H1 (cell line): ENCODE measurements at regions not wholly inside any gene's neighbourhood (a gene's known extent, or its start where the extent isn't known, plus 50 kb on each side); places are given as distances from the start of the nearest gene placed in this dataset.

Experiments used
- CTCF ChIA-PET: fragments of 300-600 bp; sonication (Branson Sonifier 250); formaldehyde crosslinking; loops from one replicate; lab custom pipeline; 2021; ENCODE audit not compliant: partially characterized antibody; lab: Charles Lee
- POLR2A ChIA-PET: fragments of 300-600 bp; sonication (Branson Sonifier 250); formaldehyde crosslinking; loops from one replicate; lab custom pipeline; 2021; ENCODE audit warnings: inconsistent platforms; ENCODE audit not compliant: partially characterized antibody; lab: Charles Lee
- DNase-seq, 2 experiments: peaks; one replicate each; pipeline versions ENCODE4 v3.0.0 to v3.0.0-alpha.2; 2010 to 2022; ENCODE audit warnings: low spot score in 2 of 2, low read depth in 1 of 2, mixed read lengths in 1 of 2
- FAIRE-seq: peaks from 2 replicates; lab custom pipeline; 2011; peaks lifted over from hg19 to GRCh38; lab: Jason Lieb, UNC
- H2AFZ ChIP-seq: 2 replicates; pipeline ENCODE4 v1.8.1; 2012; ENCODE audit warnings: low read length, inconsistent platforms
- H2AK5ac ChIP-seq: 2 replicates; pipeline ENCODE4 v1.6.1; 2013; ENCODE audit warnings: low read depth, low read length
- H2BK120ac ChIP-seq: replicated peaks from 2 replicates; pipeline ENCODE3; 2013; ENCODE audit warnings: low read depth, low read length, inconsistent platforms
- H2BK12ac ChIP-seq: 2 replicates; pipeline ENCODE4 v1.6.1; 2013; ENCODE audit warnings: low read depth, low read length
- H2BK15ac ChIP-seq: 2 replicates; pipeline ENCODE4 v1.6.1; 2013; ENCODE audit warnings: low read length
- H2BK20ac ChIP-seq: 2 replicates; pipeline ENCODE4 v1.6.1; 2013; ENCODE audit warnings: low read length
- H2BK5ac ChIP-seq: 2 replicates; pipeline ENCODE4 v1.6.1; 2013; ENCODE audit warnings: low read depth, low read length
- H3K14ac ChIP-seq: 2 replicates; pipeline ENCODE4 v1.6.1; 2013; ENCODE audit warnings: inconsistent platforms; ENCODE audit not compliant: insufficient read length
- H3K18ac ChIP-seq: 2 replicates; pipeline ENCODE4 v1.6.1; 2013; ENCODE audit warnings: low read length; ENCODE audit errors: extremely low read depth
- H3K23ac ChIP-seq: 2 replicates; pipeline ENCODE4 v1.6.1; 2013; ENCODE audit warnings: inconsistent platforms; ENCODE audit not compliant: insufficient read length
- H3K23me2 ChIP-seq: 2 replicates; pipeline ENCODE4 v1.6.1; 2013; ENCODE audit warnings: low read depth, low read length
- H3K27ac ChIP-seq: 2 replicates; pipeline ENCODE4 v1.6.1; 2011; ENCODE audit warnings: low read depth, low read length, inconsistent platforms
- H3K27me3 ChIP-seq, 4 experiments: replicated peaks in 1 of 4; 1 replicate in 1 of 4; 2 replicates in 3 of 4; pipeline versions ENCODE4 v1.6.1 to v1.8.1; 2011 to 2013; ENCODE audit warnings: low read length in 3 of 4, mild to moderate bottlenecking in 3 of 4, inconsistent platforms in 2 of 4, mixed read lengths in 2 of 4, moderate library complexity in 1 of 4; ENCODE audit not compliant: control insufficient read depth in 3 of 4, insufficient read depth in 3 of 4; ENCODE audit errors: extremely low read depth in 1 of 4
- H3K36me3 ChIP-seq, 4 experiments: 2 replicates each; pipeline versions ENCODE4 v1.6.1 to v1.8.1; 2011 to 2013; ENCODE audit warnings: mild to moderate bottlenecking in 4 of 4, low read length in 3 of 4, moderate library complexity in 2 of 4, control low read depth in 1 of 4, inconsistent platforms in 1 of 4; ENCODE audit not compliant: insufficient read depth in 4 of 4, control insufficient read depth in 2 of 4
- H3K4ac ChIP-seq: replicated peaks from 2 replicates; pipeline ENCODE3; 2013; ENCODE audit warnings: low read length, low read depth, mixed read lengths, inconsistent platforms; ENCODE audit not compliant: insufficient read length
- H3K4me1 ChIP-seq, 4 experiments: replicated peaks in 1 of 4; 1 replicate in 1 of 4; 2 replicates in 3 of 4; pipeline versions ENCODE4 v1.6.1 to v1.8.1; 2011 to 2013; ENCODE audit warnings: low read length in 3 of 4, inconsistent platforms in 2 of 4, mixed read lengths in 1 of 4; ENCODE audit not compliant: insufficient read depth in 4 of 4, control insufficient read depth in 3 of 4
- H3K4me2 ChIP-seq, 2 experiments: 2 replicates each; pipeline versions ENCODE4 v1.6.1 to v1.8.1; 2011 to 2013; ENCODE audit warnings: low read depth in 2 of 2, low read length in 2 of 2, control low read depth in 1 of 2, inconsistent platforms in 1 of 2, mild to moderate bottlenecking in 1 of 2; ENCODE audit not compliant: insufficient read depth in 1 of 2
- H3K4me3 ChIP-seq, 4 experiments: fragments of 200-600, 300-600 bp in 1 of 4; sonication (generic), shearing (Covaris generic), sonication (Bioruptor Twin) in 1 of 4; 2 replicates each; pipeline versions ENCODE4 v1.5.1 to v1.8.1; 2011 to 2016; ENCODE audit warnings: low read length in 4 of 4, low read depth in 3 of 4, control low read depth in 2 of 4, inconsistent platforms in 2 of 4, mild to moderate bottlenecking in 2 of 4, mixed read lengths in 1 of 4, moderate library complexity in 1 of 4; ENCODE audit not compliant: insufficient read depth in 2 of 4; ENCODE audit errors: extremely low read depth in 1 of 4
- H3K56ac ChIP-seq: replicated peaks from 2 replicates; pipeline ENCODE3; 2013; ENCODE audit warnings: low read depth, mild to moderate bottlenecking, mixed read lengths, low read length, inconsistent platforms; ENCODE audit not compliant: insufficient read length
- H3K79me1 ChIP-seq: 2 replicates; pipeline ENCODE4 v1.6.1; 2013; ENCODE audit warnings: low read depth, low read length, control low read depth
- H3K79me2 ChIP-seq, 2 experiments: 2 replicates each; pipeline versions ENCODE4 v1.6.1 to v1.8.1; 2012 to 2013; ENCODE audit warnings: low read length in 2 of 2, mild to moderate bottlenecking in 2 of 2, inconsistent platforms in 1 of 2; ENCODE audit not compliant: insufficient read depth in 2 of 2, control insufficient read depth in 1 of 2
- H3K9ac ChIP-seq, 4 experiments: replicated peaks in 1 of 4; 1 replicate in 1 of 4; 2 replicates in 3 of 4; pipeline versions ENCODE4 v1.6.1 to v1.8.1; 2011 to 2013; ENCODE audit warnings: low read depth in 3 of 4, low read length in 3 of 4, control low read depth in 2 of 4, mild to moderate bottlenecking in 2 of 4, moderate library complexity in 2 of 4, inconsistent platforms in 1 of 4; ENCODE audit errors: extremely low read depth in 1 of 4
- H3K9me3 ChIP-seq, 2 experiments: 2 replicates each; pipeline versions ENCODE4 v1.6.1 to v1.8.1; 2012 to 2013; ENCODE audit warnings: mild to moderate bottlenecking in 2 of 2, moderate library complexity in 2 of 2, control low read depth in 1 of 2, inconsistent platforms in 1 of 2, low read depth in 1 of 2, low read length in 1 of 2, mixed read lengths in 1 of 2; ENCODE audit not compliant: insufficient read depth in 2 of 2
- H4K20me1 ChIP-seq, 2 experiments: replicated peaks in 1 of 2; 2 replicates each; pipeline versions ENCODE3 to v1.8.1; 2011 to 2013; ENCODE audit warnings: inconsistent platforms in 2 of 2, low read length in 2 of 2, mild to moderate bottlenecking in 1 of 2; ENCODE audit not compliant: insufficient read depth in 2 of 2, control insufficient read depth in 1 of 2
- H4K5ac ChIP-seq: 2 replicates; pipeline ENCODE4 v1.6.1; 2013; ENCODE audit warnings: low read length, low read depth, mixed read lengths, inconsistent platforms; ENCODE audit not compliant: insufficient read length
- H4K8ac ChIP-seq: 2 replicates; pipeline ENCODE4 v1.8.0; 2013; ENCODE audit warnings: mild to moderate bottlenecking, moderate library complexity, low read length, inconsistent platforms; ENCODE audit not compliant: insufficient read depth; ENCODE audit errors: extremely low read depth
- H4K91ac ChIP-seq: replicated peaks from 2 replicates; pipeline ENCODE3; 2013; ENCODE audit warnings: low read length, mixed read lengths, inconsistent platforms; ENCODE audit not compliant: insufficient read length
- ATF3 ChIP-seq: IDR thresholded peaks from 2 replicates; pipeline ENCODE4 v1.6.1; 2011; ENCODE audit warnings: low read depth, mild to moderate bottlenecking, low read length; ENCODE audit not compliant: insufficient read depth
- CBX8 ChIP-seq: fragments of 300-800, 300-1000 bp; sonication (generic); IDR thresholded peaks from 2 replicates; pipeline ENCODE4 v1.7.1; 2016; ENCODE audit warnings: low read depth, low read length, borderline replicate concordance
- CEBPB ChIP-seq: IDR thresholded peaks from 2 replicates; pipeline ENCODE4 v1.6.1; 2012; ENCODE audit warnings: low read depth, low read length
- CHD2 ChIP-seq: IDR thresholded peaks from 2 replicates; pipeline ENCODE4 v1.6.1; 2012; ENCODE audit warnings: low read length, improper control_type of control experiment
- EP300 ChIP-seq, 2 experiments: IDR thresholded peaks; 1 replicate in 1 of 2; 2 replicates in 1 of 2; pipeline ENCODE4 v1.6.1; 2011 to 2012; ENCODE audit warnings: low read depth in 2 of 2, low read length in 2 of 2, mild to moderate bottlenecking in 2 of 2, borderline replicate concordance in 1 of 2, inconsistent platforms in 1 of 2, moderate library complexity in 1 of 2
- EZH2 ChIP-seq: fragments of 200-600 bp; sonication (generic); IDR thresholded peaks from 2 replicates; pipeline ENCODE4 v1.7.1; 2012; ENCODE audit warnings: low read depth, mild to moderate bottlenecking, moderate library complexity, low read length, inconsistent platforms; ENCODE audit not compliant: severe bottlenecking
- JUND ChIP-seq: IDR thresholded peaks from 2 replicates; pipeline ENCODE4 v1.6.1; 2011; ENCODE audit warnings: mild to moderate bottlenecking, improper control_type of control experiment, low read length
- MAX ChIP-seq: IDR thresholded peaks from 2 replicates; pipeline ENCODE4 v1.6.1; 2012; ENCODE audit warnings: inconsistent platforms
- NANOG ChIP-seq: IDR thresholded peaks from 2 replicates; pipeline ENCODE4 v1.6.1; 2011; ENCODE audit warnings: low read length, low read depth, mild to moderate bottlenecking, inconsistent platforms; ENCODE audit not compliant: insufficient read depth, poor library complexity, severe bottlenecking
- RAD21 ChIP-seq, 2 experiments: IDR thresholded peaks in 1 of 2; conservative IDR thresholded peaks in 1 of 2; 2 replicates each; pipeline ENCODE4 v1.6.1; 2011; ENCODE audit warnings: low read depth in 2 of 2, low read length in 2 of 2, improper control_type of control experiment in 1 of 2, inconsistent platforms in 1 of 2, mild to moderate bottlenecking in 1 of 2, moderate library complexity in 1 of 2
- RFX5 ChIP-seq: IDR thresholded peaks from 2 replicates; pipeline ENCODE4 v1.6.1; 2011; ENCODE audit warnings: low read depth, low read length, improper control_type of control experiment, borderline replicate concordance
- RXRA ChIP-seq: IDR thresholded peaks from 2 replicates; pipeline ENCODE4 v1.6.1; 2011; ENCODE audit warnings: low read depth, mild to moderate bottlenecking, low read length, moderate library complexity; ENCODE audit not compliant: insufficient read depth
- SRF ChIP-seq: IDR thresholded peaks from 2 replicates; pipeline ENCODE4 v1.6.1; 2011; ENCODE audit warnings: mild to moderate bottlenecking, low read depth, low read length, moderate library complexity
- WGBS, 2 experiments: shearing (Covaris generic) in 1 of 2; methylation state at CpG; one replicate each; pipeline versions ENCODE4 v1.1.6 to v1.1.7; 2013 to 2015; ENCODE audit warnings: low lambda C conversion rate in 2 of 2, mixed read lengths in 2 of 2, inconsistent platforms in 1 of 2, low coverage in 1 of 2, missing lambda C conversion rate in 1 of 2; ENCODE audit not compliant: insufficient replicate concordance in 2 of 2, insufficient coverage in 1 of 2, insufficient read length in 1 of 2; ENCODE audit errors: extremely low coverage in 1 of 2, missing lambda C conversion rate in 1 of 2; 5-methylcytosine and 5-hydroxymethylcytosine counted together

DNA sequence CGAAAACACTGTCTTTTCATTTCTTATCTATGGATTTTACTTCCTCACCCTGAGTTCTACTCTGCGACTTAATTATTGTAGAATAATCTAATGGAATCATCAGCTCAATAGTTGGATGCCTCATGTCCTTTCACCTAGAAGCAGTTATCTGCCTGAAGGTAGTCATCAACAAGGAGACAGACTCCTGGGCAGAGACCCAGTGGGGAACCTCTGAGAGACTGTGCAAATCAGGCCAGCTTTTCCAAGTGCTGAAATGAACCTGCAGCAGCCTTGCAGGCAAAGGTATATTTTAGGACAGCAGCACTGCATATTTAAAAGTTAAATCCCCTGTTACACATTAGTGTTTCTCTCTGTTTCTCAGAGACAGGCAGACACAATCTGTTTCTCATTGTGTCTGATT lies 99.7 kb upstream of the STMND1 start:
- Histone ChIP-seq H4K91ac (no peak overlapping the region), H3K4me1 (no peaks in the 10 kb centered on the region), H2BK15ac (no peak overlapping the region), H3K9me3 (no peaks in the 10 kb centered on the region), H2BK12ac (no peak overlapping the region), H4K8ac (no peak overlapping the region), H3K4ac (no peak overlapping the region), H3K18ac (no peak overlapping the region), H3K27me3 (no peaks in the 10 kb centered on the region), H2AFZ (no peak overlapping the region), H2BK20ac (no peak overlapping the region), H3K36me3 (no peaks in the 10 kb centered on the region), H3K27ac (no peak overlapping the region), H3K56ac (no peak overlapping the region), H3K23me2 (peaks cover 4% of the 10 kb centered on the region; the same call in 1 of the 2 replicates), H4K20me1 (no peaks in the 10 kb centered on the region), H3K79me1 (no peaks in the 10 kb centered on the region), H4K5ac (no peak overlapping the region), H3K9ac (no peak overlapping the region), H3K4me2 (no peak overlapping the region), H3K14ac (no peak overlapping the region), H3K23ac (no peak overlapping the region), H2BK120ac (no peak overlapping the region), H2BK5ac (no peak overlapping the region), H2AK5ac (no peak overlapping the region), H3K79me2 (no peaks in the 10 kb centered on the region), H3K4me3 (no peak overlapping the region)
- POLR2A ChIA-PET: no interaction called here
- WGBS, 2 experiments: 81% methylated on average over 2 of the region's 2 CpGs; no CpG with 5 or more reads in 1 of the 2 experiments
- CTCF ChIA-PET: interaction anchor here (1.2 to 1.5 kb wide), 2 partner anchors 10 to 12 kb away, joined by 3 read pairs; no protein-coding TSS in a partner anchor
- FAIRE-seq: no peak
- DNase-seq: no peak
- no peak for TF ChIP-seq ATF3
- TF ChIP-seq EP300 (IDR thresholded peaks at IDR 0.05; ENCODE audit: borderline replicate concordance in 1 of 2, low read depth in 2 of 2, low read length in 2 of 2): no peak
- TF ChIP-seq NANOG: no peak
- TF ChIP-seq RFX5: no peak
- TF ChIP-seq CEBPB: no peak
- no peak for TF ChIP-seq MAX
- TF ChIP-seq JUND: no peak
- TF ChIP-seq CHD2: no peak
- no peak for TF ChIP-seq SRF
- TF ChIP-seq EZH2: no peak
- TF ChIP-seq RXRA: no peak
- TF ChIP-seq RAD21 (IDR thresholded peaks at IDR 0.05 in 1 of 2, conservative IDR thresholded peaks at IDR 0.05 in 1 of 2; ENCODE audit: low read depth in 2 of 2, low read length in 2 of 2): no peak
- no peak for TF ChIP-seq CBX8
